ENCODE measurements at regions not wholly inside any gene's neighbourhood (a gene's known extent, or its start where the extent isn't known, plus 50 kb on each side); places are given as distances from the start of the nearest gene placed in this dataset.

GRCh38 chr18:22525313-22525712 lies 107.6 kb upstream of the CTAGE1 start:
- TF ChIP-seq, protein P1, sequence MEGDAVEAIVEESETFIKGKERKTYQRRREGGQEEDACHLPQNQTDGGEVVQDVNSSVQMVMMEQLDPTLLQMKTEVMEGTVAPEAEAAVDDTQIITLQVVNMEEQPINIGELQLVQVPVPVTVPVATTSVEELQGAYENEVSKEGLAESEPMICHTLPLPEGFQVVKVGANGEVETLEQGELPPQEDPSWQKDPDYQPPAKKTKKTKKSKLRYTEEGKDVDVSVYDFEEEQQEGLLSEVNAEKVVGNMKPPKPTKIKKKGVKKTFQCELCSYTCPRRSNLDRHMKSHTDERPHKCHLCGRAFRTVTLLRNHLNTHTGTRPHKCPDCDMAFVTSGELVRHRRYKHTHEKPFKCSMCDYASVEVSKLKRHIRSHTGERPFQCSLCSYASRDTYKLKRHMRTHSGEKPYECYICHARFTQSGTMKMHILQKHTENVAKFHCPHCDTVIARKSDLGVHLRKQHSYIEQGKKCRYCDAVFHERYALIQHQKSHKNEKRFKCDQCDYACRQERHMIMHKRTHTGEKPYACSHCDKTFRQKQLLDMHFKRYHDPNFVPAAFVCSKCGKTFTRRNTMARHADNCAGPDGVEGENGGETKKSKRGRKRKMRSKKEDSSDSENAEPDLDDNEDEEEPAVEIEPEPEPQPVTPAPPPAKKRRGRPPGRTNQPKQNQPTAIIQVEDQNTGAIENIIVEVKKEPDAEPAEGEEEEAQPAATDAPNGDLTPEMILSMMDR (IDR thresholded peaks at IDR 0.05), result no peak
- no peak for TF ChIP-seq POLR2A (IDR thresholded peaks at IDR 0.05; ENCODE audit: low read depth)
- no peak for TF ChIP-seq POLR2AphosphoS5 (IDR thresholded peaks at IDR 0.05)
- TF ChIP-seq EP300 (IDR thresholded peaks at IDR 0.05), result no peak
